ENCODE measurements at regions not wholly inside any gene's neighbourhood (a gene's known extent, or its start where the extent isn't known, plus 50 kb on each side); places are given as distances from the start of the nearest gene placed in this dataset.
A peak's percentile ranks its signal among the peaks of the same experiment; 100 is the strongest.
"Not testable (repeated sequence)": the region's sequence is repeated elsewhere in the genome, so short reads cannot be mapped to it uniquely, and the experiment has no call there.

DNA sequence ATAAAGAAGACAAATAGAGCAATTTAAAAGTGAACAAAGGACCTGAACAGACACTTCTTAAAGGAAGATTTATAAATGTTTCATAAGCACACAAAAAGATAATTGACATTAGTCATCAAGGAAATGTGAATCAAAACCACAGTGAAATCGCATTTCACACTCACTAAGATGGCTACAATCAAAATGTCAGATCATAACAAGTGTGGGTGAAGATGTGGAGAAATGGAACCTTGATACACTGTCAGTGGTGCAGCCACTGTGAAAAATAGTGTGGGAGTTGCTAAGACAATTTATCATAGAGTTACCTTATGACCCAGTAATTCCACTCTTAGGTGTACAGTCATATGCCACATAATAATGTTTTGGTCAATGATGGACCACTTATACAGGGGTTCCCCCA, 54.5 kb upstream of the HTR4 start:
- no peak for DNase-seq

DNA sequence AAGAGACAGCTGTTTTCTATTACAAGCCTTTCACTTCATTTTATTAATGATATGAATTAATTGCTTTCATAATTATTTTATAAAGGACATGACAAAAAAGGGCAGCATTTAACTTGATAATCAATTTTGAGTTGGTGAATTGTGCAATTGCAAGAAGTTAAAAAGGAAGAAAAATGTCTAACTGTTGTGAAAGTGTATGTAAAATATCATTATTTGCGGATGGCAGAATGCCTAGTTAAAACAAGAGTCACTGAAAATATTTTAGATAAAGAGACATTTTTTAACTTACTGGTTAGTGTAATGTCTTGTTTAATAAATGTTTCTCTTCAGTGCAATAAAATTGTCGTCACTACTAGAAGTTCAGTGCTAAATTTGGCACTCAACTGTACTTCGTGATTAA, 57.6 kb upstream of the HTR4 start:
- DNase-seq: no peak

DNA sequence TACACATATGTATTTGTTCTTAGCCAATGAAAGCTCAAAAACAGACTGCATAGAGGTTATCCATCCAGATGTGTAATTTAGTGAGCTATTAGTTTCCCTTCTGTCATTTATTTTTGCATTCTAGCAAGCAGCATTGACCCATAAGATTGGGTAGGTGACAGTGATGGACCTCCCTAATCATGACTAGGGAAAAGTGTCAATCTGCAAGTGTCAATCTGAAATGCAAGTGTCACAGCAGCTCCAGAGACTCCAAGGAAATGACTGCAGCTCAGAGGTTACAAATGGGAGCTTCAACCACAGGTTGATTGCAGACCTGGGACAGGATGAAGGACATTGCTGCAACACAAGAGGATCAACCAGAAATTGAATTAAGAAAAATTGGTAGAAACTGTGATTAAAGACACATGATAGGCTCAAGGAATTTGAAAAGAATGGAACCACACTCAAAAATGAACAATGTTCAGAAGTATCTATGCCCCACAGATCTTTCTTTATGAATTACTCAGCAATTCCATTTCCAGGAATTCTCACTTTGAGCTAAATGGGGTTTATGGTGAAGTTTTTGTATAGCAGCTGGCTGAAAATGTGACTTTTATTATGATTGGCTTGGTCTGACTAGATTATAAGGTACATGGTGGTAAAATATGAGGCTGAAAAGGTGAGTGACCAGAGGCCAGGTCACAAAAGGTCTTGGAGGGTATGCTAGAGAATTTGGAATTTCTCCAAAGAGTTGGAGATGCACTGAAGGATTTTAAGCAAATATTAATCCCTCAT, 59.6 kb upstream of the HTR4 start:
- no peak for DNase-seq

DNA sequence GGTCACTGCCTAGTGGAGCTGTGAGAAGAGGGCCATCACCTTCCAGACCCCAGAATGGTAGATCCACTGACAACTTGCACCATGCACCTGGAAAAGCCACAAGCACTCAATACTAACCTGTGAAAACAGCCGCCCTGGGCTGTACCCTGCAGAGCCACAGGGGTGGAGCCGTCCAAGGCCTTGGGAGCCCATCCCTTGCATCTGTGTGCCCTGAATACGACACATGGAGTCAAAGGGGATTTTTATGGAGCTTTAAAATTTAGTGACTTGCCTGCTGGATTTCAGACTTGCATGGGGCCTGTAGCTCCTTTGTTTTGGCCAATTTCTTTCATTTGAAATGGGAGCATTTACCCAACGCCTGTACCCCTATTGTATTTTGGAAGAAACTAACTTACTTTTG, 62.4 kb upstream of the HTR4 start:
- no peak for DNase-seq

DNA sequence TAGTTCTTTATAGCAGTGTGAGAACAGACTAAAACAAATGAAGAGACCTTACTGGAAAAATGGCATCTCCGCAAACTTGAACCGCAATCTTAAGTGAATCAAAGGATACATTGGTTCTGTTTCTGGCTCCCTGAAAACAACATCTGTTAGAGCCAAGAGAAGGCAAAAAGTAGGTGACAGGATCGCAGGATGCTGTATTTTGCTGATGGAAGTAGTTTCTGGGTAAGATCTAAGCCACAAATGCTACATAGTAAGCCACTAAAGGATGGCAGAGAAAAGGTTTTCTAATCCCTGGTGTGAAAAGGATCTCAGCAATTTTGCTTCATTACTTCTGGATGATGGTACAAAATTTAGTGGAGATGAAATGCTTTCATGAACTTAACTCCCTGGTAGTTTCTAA, 63.3 kb upstream of the HTR4 start:
- DNase-seq: no peak

DNA sequence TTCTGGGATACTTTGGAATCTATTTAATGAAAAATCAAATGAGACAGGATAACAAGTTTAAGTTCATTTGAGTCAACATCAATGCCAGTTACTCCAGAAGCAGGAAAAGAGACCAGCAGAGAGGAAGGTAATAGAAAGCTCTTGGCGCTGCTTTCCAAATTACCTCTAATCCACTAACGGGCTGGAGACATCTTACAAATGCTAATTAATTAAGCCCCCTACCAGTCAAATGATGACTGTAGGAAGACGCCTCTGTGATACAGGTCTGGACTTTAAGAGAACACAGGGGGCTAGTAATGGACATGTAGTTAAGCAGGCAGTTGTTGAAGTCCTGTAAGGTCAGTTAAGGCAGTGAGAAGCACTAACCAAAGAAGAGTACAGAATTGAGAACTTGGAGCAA, 65.3 kb upstream of the HTR4 start:
- DNase-seq: no peak

DNA sequence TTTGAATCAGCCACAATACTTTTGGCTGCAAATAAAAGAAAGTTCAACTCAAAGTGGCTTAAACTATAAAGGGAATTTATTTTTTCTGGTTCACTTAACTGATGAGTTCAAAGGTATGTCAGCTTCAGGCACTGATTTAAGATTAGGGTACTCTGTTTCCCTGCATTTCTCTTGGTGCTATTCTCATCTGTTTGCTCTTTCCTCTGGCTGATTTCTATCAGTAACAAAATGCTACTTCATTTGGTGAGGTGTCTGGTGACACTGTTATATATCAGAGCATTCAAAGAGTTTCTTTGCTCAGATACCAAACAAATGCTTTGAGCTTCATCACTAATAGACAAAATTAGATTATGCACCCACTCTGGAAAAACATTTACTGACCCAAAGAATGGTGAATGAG, 65.9 kb upstream of the HTR4 start:
- DNase-seq: no peak

DNA sequence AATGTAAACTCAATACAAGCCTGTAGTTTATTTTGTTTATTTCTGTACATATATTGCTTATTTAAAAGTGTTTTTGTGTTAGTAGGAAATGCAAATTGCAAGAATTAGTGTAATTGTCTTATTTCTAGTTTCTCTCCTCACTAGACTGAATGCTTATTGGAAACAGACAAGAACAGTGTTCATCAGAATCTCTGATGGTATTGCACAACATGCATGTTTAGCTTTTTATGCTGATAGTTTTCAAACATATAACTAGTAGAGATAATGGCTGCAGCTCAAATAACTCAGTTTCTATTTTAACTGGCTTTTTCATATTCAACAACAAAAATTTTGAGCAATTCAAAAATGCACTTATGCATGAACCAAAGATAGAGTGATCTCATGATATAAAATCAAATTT, 68.8 kb upstream of the HTR4 start:
- no peak for DNase-seq

DNA sequence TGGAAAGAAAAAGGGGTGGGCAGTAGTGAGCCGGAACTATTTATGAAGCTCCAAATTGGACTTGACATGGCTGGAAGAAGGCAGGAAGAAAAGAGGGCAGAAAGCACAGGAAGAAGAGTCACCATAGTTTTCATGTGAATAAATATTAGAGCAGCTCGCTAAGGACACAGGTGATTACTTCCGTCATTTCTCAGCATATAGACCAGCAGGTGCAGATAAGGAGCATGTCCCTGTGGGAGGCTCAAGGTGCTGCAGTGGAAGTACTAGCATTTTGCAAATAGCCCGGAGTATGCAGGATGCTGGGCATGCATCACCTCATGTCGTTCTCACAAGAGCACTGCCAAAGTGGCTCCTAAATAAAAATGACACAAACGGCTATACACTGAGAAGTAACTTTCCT, 71.3 kb upstream of the HTR4 start:
- no peak for DNase-seq

DNA sequence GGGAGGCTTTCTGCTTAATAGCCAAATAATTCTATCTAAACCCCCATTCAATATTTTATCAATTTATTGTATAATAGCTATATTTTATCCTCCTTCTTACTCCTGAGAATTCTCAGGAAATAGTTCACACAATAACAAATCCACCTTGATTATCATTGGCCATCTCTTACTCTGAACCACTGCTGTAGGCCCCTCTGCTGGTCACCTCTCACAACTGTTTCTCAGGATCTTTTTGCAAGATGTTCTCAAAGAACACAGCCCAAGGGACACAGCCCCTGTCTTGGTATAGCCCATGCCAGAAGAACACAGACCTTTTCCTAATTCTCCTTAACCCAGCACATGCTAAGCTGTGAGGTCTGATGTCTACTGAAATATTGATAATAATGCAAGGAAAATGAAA, 74.9 kb upstream of the HTR4 start:
- DNase-seq: no peak

DNA sequence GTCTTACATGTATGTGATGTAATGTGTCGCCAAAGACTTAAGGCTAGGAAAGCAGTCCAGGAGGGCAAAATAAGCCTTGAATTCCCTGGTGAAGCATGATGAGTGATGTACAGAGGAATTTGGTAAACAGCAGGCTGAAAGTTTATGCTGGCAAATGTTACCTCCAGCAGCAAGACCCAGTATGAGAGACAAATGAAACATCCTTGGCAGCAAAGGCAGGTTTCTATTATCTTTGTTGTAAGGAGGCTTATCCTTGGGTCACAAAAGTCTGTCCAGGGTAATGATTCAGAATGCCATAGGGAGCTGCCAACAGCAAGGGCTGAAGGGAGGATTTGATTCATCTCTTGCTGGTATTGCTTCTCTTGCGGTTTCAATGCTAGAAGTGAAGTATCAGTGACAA, 75.9 kb upstream of the HTR4 start:
- DNase-seq: peak; percentile 53

DNA sequence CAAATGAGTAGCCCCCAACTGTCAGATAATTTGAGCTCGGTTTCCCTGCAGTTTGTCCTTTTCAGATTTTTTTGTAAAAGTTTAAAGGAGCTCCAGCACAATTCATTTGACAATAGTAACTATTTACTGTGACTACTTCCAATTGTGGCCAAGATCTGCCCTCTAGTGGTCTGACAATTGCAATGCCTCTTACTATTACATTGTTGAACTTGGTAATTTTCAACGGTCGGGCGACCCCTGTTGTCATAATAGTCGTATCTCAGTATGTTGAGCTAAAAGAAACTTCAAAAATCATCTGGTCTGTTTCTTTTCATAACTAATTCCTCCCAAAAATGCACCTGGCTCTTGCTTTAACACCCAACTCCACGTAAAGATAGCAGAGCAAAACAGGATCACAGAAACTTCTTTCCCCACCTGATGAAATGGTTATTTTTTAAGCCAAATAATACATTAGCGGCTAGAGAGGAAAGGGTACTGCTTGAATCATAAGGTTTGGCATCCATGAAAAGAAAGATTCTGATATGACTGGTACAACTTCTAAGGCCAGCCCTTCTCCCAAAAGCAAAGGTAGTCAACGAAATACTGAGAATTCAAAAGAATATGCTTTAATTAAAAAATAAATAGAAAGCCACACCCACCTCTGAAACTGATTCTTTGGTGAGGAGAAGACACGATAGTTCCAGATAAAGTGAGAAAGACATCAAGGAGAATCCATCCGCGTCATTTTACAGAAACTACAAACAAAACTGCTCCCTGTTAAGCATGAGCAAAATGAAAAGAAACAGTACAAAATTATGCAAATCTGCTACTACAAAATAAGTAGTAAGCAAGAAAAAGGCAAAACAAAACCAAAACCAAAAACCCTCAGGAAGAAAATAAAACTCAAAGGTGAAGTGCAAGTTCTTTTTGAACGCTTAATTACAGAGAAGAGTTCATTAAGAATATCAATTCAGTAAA, 76.9 kb upstream of the HTR4 start:
- DNase-seq: peak; percentile 79

DNA sequence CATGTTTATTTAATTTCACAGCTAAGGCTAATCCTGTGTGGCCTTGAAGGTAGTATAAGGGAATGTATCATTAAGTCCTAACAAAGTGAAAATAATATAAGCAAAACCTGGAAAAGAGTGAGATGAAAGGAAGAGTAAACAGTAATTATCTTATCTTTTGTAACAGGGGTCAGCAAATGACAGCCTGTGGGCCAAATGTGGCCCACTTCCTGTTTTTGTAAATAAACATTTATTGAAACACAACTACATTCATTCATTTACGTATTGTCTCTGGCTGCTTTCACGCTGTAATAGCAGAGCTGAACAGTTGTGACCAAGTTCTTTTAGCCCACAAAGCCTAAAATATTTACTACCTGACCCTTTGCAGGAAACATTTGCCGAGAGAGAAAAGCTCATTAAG, 78.4 kb upstream of the HTR4 start:
- DNase-seq: no peak

DNA sequence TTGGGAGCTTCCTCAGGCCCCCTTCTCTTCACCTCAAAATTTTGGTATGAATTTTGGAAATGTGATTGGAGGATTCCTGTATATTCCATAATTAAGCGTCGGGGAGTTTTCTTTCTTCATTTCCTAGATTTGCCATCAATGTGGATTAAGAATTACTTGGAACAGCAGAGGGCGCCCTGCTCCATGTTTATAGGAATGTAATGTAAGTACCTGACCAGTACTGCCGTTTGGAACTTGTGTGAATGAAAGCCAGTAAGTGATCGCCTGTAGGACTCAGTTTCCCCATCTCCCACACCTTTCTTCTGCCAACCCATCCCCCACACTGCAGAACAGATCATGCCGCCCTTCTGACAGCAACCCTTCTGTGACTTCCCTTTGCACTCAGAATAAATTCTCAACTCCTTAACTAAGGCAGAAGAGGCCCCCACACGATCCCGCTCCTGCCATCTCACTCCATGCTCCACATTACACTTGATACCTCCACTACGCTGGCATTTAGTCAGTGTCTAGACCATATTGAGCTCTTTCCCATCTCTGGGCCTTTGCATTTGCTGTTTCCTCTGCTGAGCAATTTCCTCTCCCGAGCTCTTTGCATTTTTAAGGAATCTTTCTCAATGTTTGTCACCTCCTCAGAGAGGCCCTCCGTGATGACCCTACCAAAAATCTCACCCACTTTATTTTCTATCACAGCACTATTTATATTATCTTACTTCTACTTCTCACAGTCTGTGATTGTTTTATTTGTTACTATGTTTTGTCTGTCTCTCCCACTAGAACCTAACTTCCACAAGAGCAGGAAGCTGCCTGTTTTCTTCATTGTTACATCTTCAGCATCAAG, 79.5 kb upstream of the HTR4 start:
- peak; percentile 74 for DNase-seq

DNA sequence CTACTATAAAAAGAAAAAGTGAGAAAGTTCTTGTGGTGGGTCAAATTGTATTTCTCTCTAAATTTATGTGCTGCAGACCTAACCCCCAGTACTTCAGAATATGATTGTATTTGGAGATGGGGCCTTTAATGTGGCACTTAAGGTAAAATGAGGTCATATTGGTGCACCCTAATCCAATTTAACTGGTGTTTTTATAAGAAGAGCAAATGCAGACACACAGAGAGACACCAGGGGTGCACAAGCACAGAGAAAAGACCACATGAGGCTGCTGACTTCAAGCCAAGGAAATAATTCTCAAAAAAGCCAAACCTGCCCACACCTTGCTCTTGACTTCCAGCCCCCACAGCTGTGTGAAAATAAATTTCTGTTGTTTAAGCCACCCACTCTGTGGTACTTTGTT, 80.2 kb upstream of the HTR4 start:
- DNase-seq: no peak

DNA sequence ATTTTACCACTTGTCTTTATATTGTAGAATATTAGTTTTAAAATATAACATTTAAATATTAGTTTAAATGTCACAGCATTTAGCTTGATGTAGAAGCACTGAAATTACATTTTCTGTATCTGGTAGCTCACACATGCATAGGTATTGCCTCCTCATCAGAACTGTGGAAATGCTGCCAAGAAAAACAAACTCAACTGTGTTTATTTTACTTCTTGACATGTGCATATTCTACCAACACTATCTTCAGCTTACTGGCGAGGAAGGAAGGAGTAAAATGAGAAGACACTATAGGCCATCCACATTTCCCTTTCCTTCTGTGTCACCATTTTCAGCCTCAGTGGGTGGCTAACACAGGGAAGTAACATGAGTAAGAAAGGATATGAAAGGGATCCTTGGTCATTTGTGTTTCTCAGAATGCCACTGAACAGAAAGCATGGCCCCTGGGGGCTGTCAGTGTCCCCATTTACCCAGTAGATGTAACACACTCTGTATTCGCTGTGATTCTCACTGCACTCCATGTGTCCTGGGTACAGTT, 81.0 kb upstream of the HTR4 start:
- peak; percentile 7 for DNase-seq

DNA sequence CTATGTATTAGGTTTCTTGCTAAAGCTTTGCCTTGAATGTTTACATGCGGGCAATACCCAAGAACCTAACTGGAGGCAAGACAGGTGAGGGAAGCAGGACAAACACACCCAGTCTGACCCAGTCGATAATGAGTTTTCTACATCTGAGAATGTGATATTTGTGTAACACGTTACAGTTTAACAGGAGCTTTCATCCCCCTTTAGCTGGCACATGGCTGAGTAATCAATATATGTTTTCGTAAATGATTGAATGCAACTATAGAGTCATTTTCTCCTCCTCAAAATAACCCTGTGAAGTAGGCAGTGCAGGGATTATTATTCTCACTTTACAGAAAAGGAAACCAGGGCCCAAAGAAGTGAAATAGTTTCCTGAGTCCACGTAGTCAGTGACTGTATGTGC, 84.7 kb upstream of the HTR4 start:
- no peak for DNase-seq

DNA sequence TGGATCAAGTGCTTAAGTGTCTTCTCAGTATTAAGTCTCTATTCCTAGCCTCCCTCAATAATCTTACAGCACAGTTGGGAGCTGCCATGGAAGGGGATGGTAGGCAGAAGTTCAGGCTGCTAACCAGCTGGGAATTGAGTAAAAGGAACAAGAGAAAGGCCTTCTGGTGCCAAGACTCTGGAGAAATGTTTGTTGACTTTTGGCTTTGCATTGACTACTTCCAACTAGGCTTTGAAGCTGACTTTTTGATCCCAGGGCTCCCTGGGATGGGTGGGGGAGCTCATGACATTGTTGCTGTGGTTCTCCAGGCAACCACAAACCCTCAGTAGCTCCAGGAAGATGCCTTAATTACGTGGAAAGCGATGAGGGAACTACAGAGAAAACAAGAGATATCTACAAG, 85.2 kb upstream of the HTR4 start:
- DNase-seq: peak; percentile 18

DNA sequence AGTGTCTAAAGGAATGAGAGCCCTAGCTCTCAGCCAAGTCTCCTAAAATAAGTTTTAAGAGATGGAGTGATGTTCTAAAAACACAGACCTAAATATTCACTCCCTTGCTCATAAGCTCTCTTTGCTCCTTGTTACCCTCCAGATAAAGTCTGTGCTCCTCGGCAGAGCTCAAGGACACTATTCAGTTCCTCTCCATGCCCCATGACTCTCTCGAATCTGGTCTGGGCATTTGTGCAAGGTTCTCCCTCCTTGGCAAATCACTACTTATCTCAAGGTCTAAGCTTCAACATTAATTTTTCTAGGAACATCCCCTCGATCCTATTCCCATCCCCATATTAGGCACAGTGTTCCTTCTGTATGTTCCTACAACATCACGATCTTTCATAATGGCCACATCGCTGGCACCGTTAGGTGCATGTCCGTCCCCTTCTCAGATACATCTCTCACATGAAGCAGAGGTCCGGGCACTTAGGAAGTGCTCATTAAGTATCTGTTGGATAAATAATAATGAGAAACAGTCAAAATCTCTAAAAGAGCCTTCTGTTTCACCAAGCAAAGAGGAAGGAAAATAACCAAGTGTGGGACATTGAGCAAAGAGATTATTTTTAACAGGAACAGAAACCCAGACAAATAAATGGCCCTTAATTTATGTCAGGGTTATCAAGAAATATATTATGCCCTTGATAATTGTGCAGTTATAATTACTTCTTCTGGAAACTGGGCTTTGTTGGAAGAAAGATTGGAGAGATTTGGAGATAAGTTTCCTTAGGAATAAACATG, 85.9 kb upstream of the HTR4 start:
- DNase-seq: no peak

DNA sequence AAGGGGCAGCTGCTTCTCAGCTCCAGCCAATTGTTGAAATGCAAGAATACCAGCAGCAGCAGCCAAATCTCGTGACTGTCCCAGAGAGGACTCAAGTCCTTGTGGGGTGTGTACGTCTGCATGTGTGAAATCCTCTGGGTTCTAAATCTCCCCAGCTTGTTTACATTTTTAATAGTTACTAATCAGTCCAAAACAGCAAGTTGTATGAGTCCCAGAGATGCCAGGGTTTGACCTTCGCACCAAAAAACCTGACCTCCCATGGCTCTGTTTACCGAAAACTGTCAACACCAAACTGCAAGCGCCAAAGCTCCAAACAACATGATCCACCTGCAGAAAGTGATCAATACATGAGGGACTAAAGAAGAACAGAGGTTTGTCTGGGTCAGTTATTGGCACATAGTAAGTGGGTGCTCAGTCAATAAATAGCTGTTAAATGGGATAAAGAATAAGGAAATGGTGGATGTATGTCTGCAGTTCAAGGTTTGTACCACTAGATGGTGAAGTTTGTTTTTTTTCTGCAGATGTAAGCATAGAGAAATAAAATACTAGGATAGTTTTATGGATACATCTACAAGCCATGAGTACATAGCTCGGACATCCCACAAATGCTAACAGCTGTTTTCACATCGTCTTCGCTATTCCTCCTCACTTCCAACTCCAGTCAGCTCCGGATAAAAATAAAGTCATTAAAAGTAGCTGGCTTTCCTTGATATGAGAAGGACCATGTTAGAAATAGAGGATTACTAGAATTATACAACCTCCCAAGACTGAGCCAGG, 85.3 kb upstream of the ADRB2 start:
- DNase-seq: peak; percentile 66

DNA sequence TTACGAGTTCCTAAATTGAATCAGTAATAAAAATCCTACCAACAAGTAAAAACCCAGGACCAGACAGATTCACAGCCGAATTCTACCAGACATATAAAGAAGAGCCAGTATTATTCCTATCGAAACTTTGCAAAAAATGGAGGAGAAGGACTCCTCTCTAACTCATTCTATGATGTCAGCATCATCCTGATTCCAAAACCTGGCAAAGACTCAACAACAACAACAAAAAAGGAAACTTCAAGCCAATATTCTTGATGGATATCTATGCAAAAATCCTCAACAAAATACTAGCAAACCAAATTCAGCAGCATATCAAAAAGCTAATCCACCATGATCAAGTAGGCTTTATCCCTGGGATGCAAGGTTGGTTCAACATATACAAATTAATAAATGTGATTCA, 84.6 kb upstream of the ADRB2 start:
- DNase-seq: not testable (repeated sequence)

Data from fibroblast of skin of right quadriceps (primary cell).